Left renal cortex interstitium (tissue), 4 donors: ENCODE measurements at regions not wholly inside any gene's neighbourhood (a gene's known extent, or its start where the extent isn't known, plus 50 kb on each side); places are given as distances from the start of the nearest gene placed in this dataset.

ENCODE experiments used
- DNase-seq, 4 donors: peaks; one replicate each; pipeline ENCODE4 v3.0.0-alpha.2; 2013; ENCODE audit warnings: low read depth in 4 of 4, low spot score in 2 of 4, missing footprints in 1 of 4

GRCh38 chr2:211055438-211055837, 499.0 kb downstream of the CPS1 start:
- no peak for DNase-seq

GRCh38 chr2:211061612-211062296, 505.4 kb downstream of the CPS1 start:
- DNase-seq: no peak

DNA sequence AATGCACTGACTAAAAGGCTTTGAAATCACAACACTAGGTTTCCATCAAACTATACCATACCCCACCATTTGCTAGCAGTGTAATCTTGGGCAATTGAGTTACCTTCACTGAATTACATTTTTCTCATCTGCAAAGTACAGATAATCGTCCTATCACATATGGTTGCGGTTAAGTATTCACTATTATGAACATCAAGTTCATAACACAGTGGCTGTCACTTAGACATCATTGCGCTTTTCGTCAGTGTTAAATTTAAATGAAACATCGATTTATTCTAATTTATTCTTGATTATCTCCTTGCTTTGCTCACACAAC, 505.9 kb downstream of the CPS1 start:
- DNase-seq: no peak

- DNase-seq: no peak
Measured at GRCh38 chr2:211067029-211067428, 510.6 kb downstream of the CPS1 start.

DNA sequence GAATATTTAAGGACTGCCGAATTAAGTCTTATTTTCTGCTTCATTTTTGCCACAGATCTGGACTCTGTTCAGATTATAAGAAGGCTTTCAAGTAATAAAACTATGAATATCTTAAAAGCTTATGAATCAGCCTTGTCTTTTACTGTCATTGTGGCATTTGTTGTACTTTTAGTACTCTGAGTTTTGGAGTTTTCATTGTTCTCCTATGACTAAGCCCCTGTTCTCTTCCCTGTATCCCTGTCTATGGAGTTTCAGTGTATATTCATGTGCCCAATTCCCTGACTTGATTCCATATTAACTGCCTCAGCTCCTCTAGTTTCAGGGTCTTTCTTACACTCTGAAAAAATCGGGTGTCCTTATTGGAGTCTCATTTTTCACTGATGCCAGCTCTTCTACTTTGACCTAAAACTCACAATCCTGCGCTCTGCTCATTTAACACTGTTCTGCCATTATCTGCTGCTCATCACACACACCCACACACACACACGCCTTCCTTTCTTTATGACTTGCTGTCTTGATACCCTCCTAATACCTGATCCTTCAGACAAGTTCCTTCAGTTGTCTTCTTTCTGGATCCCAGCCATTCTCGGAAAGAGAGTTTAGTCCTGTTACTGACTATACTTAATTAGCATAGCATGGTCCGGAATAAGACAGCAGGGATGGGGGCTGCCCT, 511.8 kb downstream of the CPS1 start:
- no peak for DNase-seq

- no peak for DNase-seq
Measured at GRCh38 chr2:211070547-211070946, 514.1 kb downstream of the CPS1 start.

GRCh38 chr2:211077216-211077767, 520.9 kb downstream of the CPS1 start:
- DNase-seq: no peak

GRCh38 chr2:211084352-211084751, 528.0 kb downstream of the CPS1 start:
- DNase-seq: no peak

- no peak for DNase-seq
Measured at GRCh38 chr2:211085056-211085680, 528.8 kb downstream of the CPS1 start.

GRCh38 chr2:211086049-211086448, 529.6 kb downstream of the CPS1 start:
- DNase-seq: no peak

- no peak for DNase-seq
Measured at GRCh38 chr2:211089127-211089526, 532.7 kb downstream of the CPS1 start.

GRCh38 chr2:211093743-211094303, 537.4 kb downstream of the CPS1 start:
- no peak for DNase-seq

DNA sequence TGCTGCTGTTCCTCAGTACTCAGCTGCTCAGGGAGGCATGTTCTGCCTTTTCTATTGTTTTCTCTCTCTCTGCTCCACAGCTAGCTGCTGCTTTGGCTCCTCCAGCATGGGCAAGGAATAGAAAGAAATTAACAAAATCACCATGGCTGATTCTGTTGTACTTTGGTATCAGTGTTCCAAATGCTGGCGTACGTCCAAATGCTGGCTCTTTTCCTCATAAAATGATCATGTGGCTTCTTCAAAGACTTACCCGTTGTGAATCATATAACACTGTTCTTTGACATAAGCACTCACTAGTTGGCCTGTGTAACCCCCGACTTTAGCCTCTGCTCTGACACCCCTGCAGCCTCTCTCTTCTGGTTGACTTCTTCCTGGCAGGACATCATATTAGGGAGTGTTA, 547.6 kb downstream of the CPS1 start:
- DNase-seq: no peak

- DNase-seq: no peak
Measured at GRCh38 chr2:211113334-211114175, 557.2 kb downstream of the CPS1 start.

- DNase-seq: no peak
Measured at GRCh38 chr2:211114826-211115455, 558.5 kb downstream of the CPS1 start.

- DNase-seq: no peak
Measured at GRCh38 chr2:211117026-211117425, 560.6 kb downstream of the CPS1 start.

GRCh38 chr2:211126256-211126655, 569.9 kb downstream of the CPS1 start:
- DNase-seq: no peak

DNA sequence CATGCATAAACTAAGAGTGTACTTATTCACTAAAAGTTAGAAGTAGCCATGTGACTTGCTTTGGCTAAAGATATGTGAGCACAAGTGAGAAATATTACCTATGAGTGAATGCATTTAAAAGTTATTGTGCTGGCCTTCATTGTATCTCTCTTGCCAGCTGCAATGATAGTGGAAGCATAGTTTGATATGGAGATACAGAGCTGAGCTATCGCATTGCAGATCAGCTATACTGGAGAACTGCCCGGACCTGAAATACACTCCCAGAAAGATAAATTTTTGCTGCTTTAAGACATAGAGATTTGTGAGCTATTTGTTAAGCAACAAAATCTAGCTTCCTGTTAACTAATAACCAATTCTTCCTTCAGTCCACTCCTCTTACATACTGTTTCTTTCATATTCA, 571.1 kb downstream of the CPS1 start:
- no peak for DNase-seq

- no peak for DNase-seq
Measured at GRCh38 chr2:211128287-211128686, 571.9 kb downstream of the CPS1 start.

DNA sequence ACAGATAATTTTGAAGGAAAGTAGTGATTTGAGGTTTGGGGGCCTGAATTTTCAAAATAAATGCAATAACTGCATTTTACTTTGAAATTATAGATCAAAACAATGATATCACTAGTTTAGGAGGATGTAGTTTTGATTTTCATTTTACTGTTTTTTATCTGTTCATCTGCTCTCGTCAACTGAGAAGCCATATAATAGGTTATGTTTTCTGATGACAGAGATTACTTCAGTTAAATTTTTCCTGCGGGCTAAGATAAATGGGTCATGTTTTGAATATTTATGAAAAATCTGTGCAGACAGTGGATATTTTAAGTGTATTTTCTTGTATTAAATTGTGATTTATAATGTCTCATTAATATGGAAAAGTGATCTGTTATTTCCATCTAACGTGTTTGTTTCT, 573.4 kb downstream of the CPS1 start:
- no peak for DNase-seq
